Fibroblast of lung (primary cell): ENCODE measurements at regions not wholly inside any gene's neighbourhood (a gene's known extent, or its start where the extent isn't known, plus 50 kb on each side); places are given as distances from the start of the nearest gene placed in this dataset.

Source experiments
- CTCF ChIP-seq, 2 donors: IDR thresholded peaks in 1 of 2; conservative IDR thresholded peaks in 1 of 2; 1 replicate in 1 of 2; 2 replicates in 1 of 2; pipeline ENCODE4 v1.5.1; 2011 to 2012; ENCODE audit warnings: low read length in 2 of 2, control low read depth in 1 of 2, inconsistent platforms in 1 of 2, low read depth in 1 of 2, mild to moderate bottlenecking in 1 of 2
- EZH2 ChIP-seq: IDR thresholded peaks from 2 replicates; pipeline ENCODE4 v1.5.1; 2012; ENCODE audit warnings: low read length, control low read depth, mild to moderate bottlenecking; ENCODE audit errors: missing control alignments

- no peak for TF ChIP-seq CTCF (conservative IDR thresholded peaks at IDR 0.05 in 1 of 2, IDR thresholded peaks at IDR 0.05 in 1 of 2; ENCODE audit: low read depth in 1 of 2, low read length in 2 of 2)
- TF ChIP-seq EZH2 = no peak
Observed at GRCh38 chr20:56816349-56816748, 187.2 kb downstream of the TFAP2C start.
